DND-41 (cell line): ENCODE measurements at regions not wholly inside any gene's neighbourhood (a gene's known extent, or its start where the extent isn't known, plus 50 kb on each side); places are given as distances from the start of the nearest gene placed in this dataset.

Experiments used
- ATAC-seq: fragments of 200-7000 bp; cut with Tn5 transposase; 3 replicates; pipeline ENCODE4 v1.9.1; 2021; ENCODE audit warnings: low read depth; ENCODE audit not compliant: insufficient read depth
- DNase-seq: peaks from one replicate; pipeline ENCODE4 v3.0.0-alpha.2; 2020
- H2AFZ ChIP-seq: 2 replicates; pipeline ENCODE4 v1.6.0; 2012; ENCODE audit warnings: low read depth, low read length
- H3K27ac ChIP-seq: 2 replicates; pipeline ENCODE4 v1.5.1; 2012; ENCODE audit warnings: low read length, inconsistent platforms
- H3K27me3 ChIP-seq: fragments of 200-600 bp; sonication (generic); 2 replicates; pipeline ENCODE4 v1.6.0; 2012; ENCODE audit warnings: low read length, mild to moderate bottlenecking, inconsistent platforms; ENCODE audit not compliant: insufficient read depth, poor library complexity
- H3K36me3 ChIP-seq: 2 replicates; pipeline ENCODE4 v1.5.1; 2012; ENCODE audit warnings: low read length, inconsistent platforms; ENCODE audit not compliant: insufficient read depth
- H3K4me1 ChIP-seq: 2 replicates; pipeline ENCODE4 v1.5.1; 2012; ENCODE audit warnings: mild to moderate bottlenecking, low read length; ENCODE audit not compliant: insufficient read depth
- H3K4me2 ChIP-seq: 2 replicates; pipeline ENCODE4 v1.6.0; 2012; ENCODE audit warnings: mild to moderate bottlenecking, moderate library complexity, low read length, inconsistent platforms; ENCODE audit not compliant: insufficient read depth
- H3K4me3 ChIP-seq, 2 experiments: fragments of 200-600 bp in 1 of 2; shearing (Covaris generic) in 1 of 2; 2 replicates each; pipeline ENCODE4 v1.5.1; 2012 to 2016; ENCODE audit warnings: inconsistent platforms in 2 of 2, low read length in 2 of 2, mild to moderate bottlenecking in 2 of 2, low read depth in 1 of 2, moderate library complexity in 1 of 2
- H3K79me2 ChIP-seq: 2 replicates; pipeline ENCODE4 v1.6.0; 2012; ENCODE audit warnings: low read length, inconsistent platforms; ENCODE audit not compliant: insufficient read depth
- H3K9ac ChIP-seq: 2 replicates; pipeline ENCODE4 v1.6.0; 2012; ENCODE audit warnings: low read depth, mild to moderate bottlenecking, inconsistent platforms, low read length, moderate library complexity
- H3K9me3 ChIP-seq: 2 replicates; pipeline ENCODE4 v1.5.1; 2012; ENCODE audit warnings: low read length, moderate library complexity, mild to moderate bottlenecking, inconsistent platforms; ENCODE audit not compliant: insufficient read depth, severe bottlenecking
- H4K20me1 ChIP-seq: 2 replicates; pipeline ENCODE4 v1.6.0; 2012; ENCODE audit warnings: low read length; ENCODE audit not compliant: insufficient read depth
- CTCF ChIP-seq: IDR thresholded peaks from 2 replicates; pipeline ENCODE4 v1.5.1; 2012; ENCODE audit warnings: borderline replicate concordance, low read length, moderate library complexity, mild to moderate bottlenecking; ENCODE audit not compliant: poor library complexity, severe bottlenecking; ENCODE audit errors: extremely low read depth
- EZH2 ChIP-seq: IDR thresholded peaks from 3 replicates; pipeline ENCODE4 v1.6.1; 2012; ENCODE audit warnings: borderline replicate concordance, low read depth, mild to moderate bottlenecking, moderate library complexity, low read length, inconsistent platforms; ENCODE audit not compliant: severe bottlenecking

- Histone ChIP-seq H3K4me3 (no peak overlapping the region), H3K79me2 (no peaks in the 10 kb centered on the region), H3K27ac (no peak overlapping the region), H3K9me3 (no peaks in the 10 kb centered on the region), H3K4me2 (no peak overlapping the region), H3K27me3 (peaks cover 8% of the 10 kb centered on the region), H3K36me3 (no peaks in the 10 kb centered on the region), H3K4me1 (no peaks in the 10 kb centered on the region), H4K20me1 (no peaks in the 10 kb centered on the region), H2AFZ (no peak overlapping the region), H3K9ac (no peak overlapping the region)
- ATAC-seq, result no peak
- DNase-seq, result no peak
- no peak for TF ChIP-seq EZH2
- no peak for TF ChIP-seq CTCF
Measured at GRCh38 chr3:73207946-73208440, 146.5 kb downstream of the EBLN2 start.

- peaks cover 8% of the 10 kb centered on the region for H3K27me3 ChIP-seq
- no peak overlapping the region for H3K27ac ChIP-seq
- TF ChIP-seq EZH2, result no peak
- no peak for TF ChIP-seq CTCF
- H3K36me3 ChIP-seq, result no peaks in the 10 kb centered on the region
- no peaks in the 10 kb centered on the region for H3K79me2 ChIP-seq
- H3K9ac ChIP-seq, result no peak overlapping the region
- H3K4me3 ChIP-seq, result no peak overlapping the region
- H2AFZ ChIP-seq, result no peak overlapping the region
- H3K4me1 ChIP-seq, result no peaks in the 10 kb centered on the region
- ATAC-seq, result no peak
- H3K4me2 ChIP-seq, result no peak overlapping the region
- H4K20me1 ChIP-seq, result no peaks in the 10 kb centered on the region
- DNase-seq, result no peak
- no peaks in the 10 kb centered on the region for H3K9me3 ChIP-seq
Measured at GRCh38 chr3:73210759-73211158, 149.3 kb downstream of the EBLN2 start.

- no peak overlapping the region for H3K4me2 ChIP-seq
- no peaks in the 10 kb centered on the region for H3K79me2 ChIP-seq
- no peaks in the 10 kb centered on the region for H4K20me1 ChIP-seq
- H3K27me3 ChIP-seq, result no peaks in the 10 kb centered on the region
- no peak overlapping the region for H3K27ac ChIP-seq
- TF ChIP-seq EZH2 (no peak), CTCF (no peak)
- no peaks in the 10 kb centered on the region for H3K9me3 ChIP-seq
- no peaks in the 10 kb centered on the region for H3K36me3 ChIP-seq
- no peaks in the 10 kb centered on the region for H3K4me1 ChIP-seq
- DNase-seq (no peak), ATAC-seq (no peak)
- no peak overlapping the region for H3K9ac ChIP-seq
- no peak overlapping the region for H2AFZ ChIP-seq
- H3K4me3 ChIP-seq, result no peak overlapping the region
Measured at GRCh38 chr3:73212683-73213082, 151.2 kb downstream of the EBLN2 start.

- TF ChIP-seq EZH2 (no peak), CTCF (no peak)
- Histone ChIP-seq H3K27ac (no peak overlapping the region), H3K4me3 (no peak overlapping the region), H3K4me2 (no peak overlapping the region), H3K79me2 (no peaks in the 10 kb centered on the region), H3K9me3 (no peaks in the 10 kb centered on the region), H3K4me1 (no peaks in the 10 kb centered on the region), H3K27me3 (no peaks in the 10 kb centered on the region), H2AFZ (no peak overlapping the region), H3K9ac (no peak overlapping the region), H3K36me3 (no peaks in the 10 kb centered on the region), H4K20me1 (no peaks in the 10 kb centered on the region)
- ATAC-seq (no peak), DNase-seq (no peak)
Measured at GRCh38 chr3:73213896-73214295, 152.4 kb downstream of the EBLN2 start.
